HEK293 (cell line): ENCODE measurements at regions not wholly inside any gene's neighbourhood (a gene's known extent, or its start where the extent isn't known, plus 50 kb on each side); places are given as distances from the start of the nearest gene placed in this dataset.

Experiments
- CTCF ChIP-seq: fragments of 450-650 bp; formaldehyde crosslinking; IDR thresholded peaks from 2 replicates; pipeline ENCODE4 v1.5.1; 2016; ENCODE audit warnings: missing biosample characterization, missing genetic modification characterization
- IKZF3 ChIP-seq: fragments of 450-650 bp; IDR thresholded peaks from 2 replicates; pipeline ENCODE4 v1.5.0; 2018; ENCODE audit warnings: missing biosample characterization, mild to moderate bottlenecking, missing genetic modification characterization, moderate library complexity
- KLF1 ChIP-seq: fragments of 450-650 bp; formaldehyde crosslinking; IDR thresholded peaks from 2 replicates; pipeline ENCODE4 v1.5.1; 2016; ENCODE audit warnings: missing biosample characterization, missing genetic modification characterization
- ZBTB21 ChIP-seq: fragments of 450-650 bp; formaldehyde crosslinking; IDR thresholded peaks from 2 replicates; pipeline ENCODE4 v1.5.1; 2017; ENCODE audit warnings: missing biosample characterization, missing genetic modification characterization
- ZFP3 ChIP-seq: fragments of 450-650 bp; formaldehyde crosslinking; IDR thresholded peaks from 2 replicates; pipeline ENCODE4 v1.5.1; 2016; ENCODE audit warnings: low read depth, missing biosample characterization, missing genetic modification characterization
- ZFP41 ChIP-seq: fragments of 450-650 bp; formaldehyde crosslinking; IDR thresholded peaks from 2 replicates; pipeline ENCODE4 v1.5.1; 2016; ENCODE audit warnings: missing biosample characterization, missing genetic modification characterization, borderline replicate concordance
- ZIC2 ChIP-seq: fragments of 450-650 bp; formaldehyde crosslinking; IDR thresholded peaks from 2 replicates; pipeline ENCODE4 v1.5.1; 2016; ENCODE audit warnings: missing biosample characterization, missing genetic modification characterization
- ZNF133 ChIP-seq: fragments of 450-650 bp; formaldehyde crosslinking; IDR thresholded peaks from 2 replicates; pipeline ENCODE4 v1.5.1; 2016; ENCODE audit warnings: missing biosample characterization, missing genetic modification characterization
- ZNF248 ChIP-seq: fragments of 450-650 bp; formaldehyde crosslinking; IDR thresholded peaks from 2 replicates; pipeline ENCODE4 v1.5.1; 2017; ENCODE audit warnings: missing biosample characterization, missing genetic modification characterization
- ZNF558 ChIP-seq: fragments of 450-650 bp; formaldehyde crosslinking; IDR thresholded peaks from 2 replicates; pipeline ENCODE4 v1.5.1; 2016; ENCODE audit warnings: missing biosample characterization, missing genetic modification characterization
- ZNF560 ChIP-seq: fragments of 450-650 bp; formaldehyde crosslinking; IDR thresholded peaks from 2 replicates; pipeline ENCODE4 v1.5.1; 2017; ENCODE audit warnings: missing biosample characterization, missing genetic modification characterization, borderline replicate concordance
- ZNF776 ChIP-seq: fragments of 450-650 bp; formaldehyde crosslinking; IDR thresholded peaks from 2 replicates; pipeline ENCODE4 v1.5.0; 2017; ENCODE audit warnings: missing biosample characterization, missing genetic modification characterization, borderline replicate concordance
- ZSCAN23 ChIP-seq: fragments of 450-650 bp; formaldehyde crosslinking; IDR thresholded peaks from 2 replicates; pipeline ENCODE4 v1.5.1; 2016; ENCODE audit warnings: missing biosample characterization, missing genetic modification characterization
- TF ChIP-seq, protein P1 (sequence below): fragments of 450-650 bp; formaldehyde crosslinking; IDR thresholded peaks from 2 replicates; pipeline ENCODE4 v1.5.1; 2016; ENCODE audit warnings: missing biosample characterization, missing genetic modification characterization

GRCh38 chr2:118417406-118418120 is 329.3 kb downstream of the INSIG2 start:
- no peak for TF ChIP-seq ZBTB21 (tag by site-specific recombination)
- TF ChIP-seq CTCF (tag by site-specific recombination) = no peak
- TF ChIP-seq ZSCAN23 (tag by site-specific recombination) = no peak
- TF ChIP-seq ZIC2 = no peak
- no peak for TF ChIP-seq ZFP3
- TF ChIP-seq KLF1 (tag by site-specific recombination) = no peak
- TF ChIP-seq ZNF776 (tag by site-specific recombination) = no peak
- TF ChIP-seq ZNF558 (tag by site-specific recombination) = no peak
- TF ChIP-seq ZNF248 (tag by site-specific recombination) = no peak
- TF ChIP-seq, protein P1, sequence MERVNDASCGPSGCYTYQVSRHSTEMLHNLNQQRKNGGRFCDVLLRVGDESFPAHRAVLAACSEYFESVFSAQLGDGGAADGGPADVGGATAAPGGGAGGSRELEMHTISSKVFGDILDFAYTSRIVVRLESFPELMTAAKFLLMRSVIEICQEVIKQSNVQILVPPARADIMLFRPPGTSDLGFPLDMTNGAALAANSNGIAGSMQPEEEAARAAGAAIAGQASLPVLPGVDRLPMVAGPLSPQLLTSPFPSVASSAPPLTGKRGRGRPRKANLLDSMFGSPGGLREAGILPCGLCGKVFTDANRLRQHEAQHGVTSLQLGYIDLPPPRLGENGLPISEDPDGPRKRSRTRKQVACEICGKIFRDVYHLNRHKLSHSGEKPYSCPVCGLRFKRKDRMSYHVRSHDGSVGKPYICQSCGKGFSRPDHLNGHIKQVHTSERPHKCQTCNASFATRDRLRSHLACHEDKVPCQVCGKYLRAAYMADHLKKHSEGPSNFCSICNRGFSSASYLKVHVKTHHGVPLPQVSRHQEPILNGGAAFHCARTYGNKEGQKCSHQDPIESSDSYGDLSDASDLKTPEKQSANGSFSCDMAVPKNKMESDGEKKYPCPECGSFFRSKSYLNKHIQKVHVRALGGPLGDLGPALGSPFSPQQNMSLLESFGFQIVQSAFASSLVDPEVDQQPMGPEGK = no peak
- no peak for TF ChIP-seq ZNF133 (tag by site-specific recombination)
- no peak for TF ChIP-seq IKZF3
- TF ChIP-seq ZNF560 (tag by site-specific recombination) = no peak
- no peak for TF ChIP-seq ZFP41 (tag by site-specific recombination)
